ENCODE measurements at regions not wholly inside any gene's neighbourhood (a gene's known extent, or its start where the extent isn't known, plus 50 kb on each side); places are given as distances from the start of the nearest gene placed in this dataset.

DNA sequence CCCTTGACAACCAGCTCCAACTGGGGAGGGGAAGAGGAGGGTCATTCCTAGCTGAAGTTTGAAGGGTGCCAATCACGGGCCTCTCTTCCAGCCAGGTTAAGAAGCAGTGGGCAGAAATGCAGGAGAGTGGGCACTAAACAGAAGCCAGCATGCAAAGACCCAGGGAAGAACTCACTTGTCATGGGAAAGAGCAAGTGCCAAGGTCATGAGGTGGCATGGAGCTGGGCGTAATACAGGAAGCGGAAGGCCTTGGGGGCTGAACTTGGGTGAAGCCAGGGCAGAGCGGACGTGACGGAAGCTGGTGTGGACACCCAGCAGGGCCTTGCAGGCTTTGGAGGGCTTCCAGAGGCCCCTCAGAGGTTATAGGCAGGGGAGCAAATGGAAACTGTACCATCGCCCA, 302.1 kb downstream of the MAF start:
- DNase-seq (ENCODE audit: low read depth), result no peak

DNA sequence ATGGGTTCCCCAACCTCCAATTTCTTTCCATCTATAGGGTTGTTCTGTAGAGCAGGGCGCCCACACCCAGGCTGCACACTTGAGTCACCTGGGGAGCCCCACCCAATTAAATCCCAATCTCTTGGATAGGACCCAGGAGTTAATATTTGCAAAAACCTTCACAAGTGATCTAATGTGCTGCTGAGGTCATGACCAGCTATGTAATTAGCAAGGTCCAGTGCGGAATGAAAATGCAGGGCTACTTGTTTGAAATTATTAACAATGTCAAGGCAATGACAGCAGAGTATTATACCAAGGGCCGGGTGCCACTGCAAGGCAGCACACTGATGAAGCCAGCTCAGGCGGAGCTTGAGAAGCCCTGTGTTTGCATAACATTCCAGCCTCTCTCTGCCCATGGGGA, 302.7 kb downstream of the MAF start:
- no peak for DNase-seq (ENCODE audit: low read depth)

DNA sequence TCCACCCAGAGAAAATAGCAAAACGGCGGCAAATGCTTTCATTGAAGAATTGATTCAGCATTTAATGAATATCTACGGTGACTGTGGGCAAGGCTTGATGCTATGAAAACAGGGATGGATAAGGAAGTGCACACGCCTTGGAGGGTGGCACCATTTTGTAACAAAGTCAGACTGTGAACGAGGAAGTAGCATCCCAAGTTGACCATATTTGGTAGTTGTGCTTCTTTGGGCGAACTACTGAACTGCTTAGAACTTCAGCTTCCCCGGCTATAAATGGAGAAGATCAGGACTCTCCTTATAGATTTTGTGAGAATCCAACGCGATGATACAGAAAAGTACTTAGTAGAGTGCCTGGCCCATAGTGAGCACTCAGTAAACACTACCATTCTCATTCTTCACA, 303.2 kb downstream of the MAF start:
- no peak for DNase-seq (ENCODE audit: low read depth)

DNA sequence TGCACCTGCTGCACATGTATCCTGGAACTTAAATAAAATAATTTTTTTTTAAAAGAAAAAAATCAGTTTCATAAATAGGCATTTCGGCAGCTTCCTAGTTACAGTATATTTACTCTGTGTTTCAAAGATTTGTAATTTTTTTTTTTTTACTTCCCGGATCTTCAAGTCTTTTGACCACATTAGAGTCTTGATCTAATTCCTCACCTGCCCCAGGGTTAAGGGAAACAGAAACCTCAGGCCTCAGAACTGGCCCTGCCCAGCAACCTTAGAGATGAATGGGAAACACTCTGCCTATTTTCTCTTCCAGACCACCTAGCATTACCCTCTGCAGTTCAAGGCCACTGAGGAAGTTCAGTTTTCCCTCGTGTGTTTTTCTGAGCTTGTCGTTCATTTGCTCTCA, 304.0 kb downstream of the MAF start:
- no peak for DNase-seq (ENCODE audit: low read depth)

DNA sequence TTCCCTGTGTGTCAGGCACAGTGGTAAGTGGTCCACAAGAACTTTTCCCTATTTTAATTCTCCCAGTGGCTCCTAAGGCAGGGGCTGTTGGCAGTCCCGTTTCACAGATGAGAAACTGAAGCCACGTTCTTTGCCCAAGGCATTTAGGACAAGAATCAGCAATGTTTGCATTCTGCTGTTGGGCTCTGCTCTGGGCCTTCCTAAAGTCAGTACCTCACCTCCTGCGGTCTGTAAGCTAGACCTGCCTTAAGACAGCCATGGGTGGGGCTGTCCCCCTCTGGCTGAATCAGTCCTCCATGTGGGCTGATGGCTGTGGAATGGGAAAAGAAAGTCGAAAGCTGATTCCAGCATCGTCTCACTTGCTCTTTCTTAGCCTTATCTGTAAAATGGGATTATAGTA, 304.8 kb downstream of the MAF start:
- no peak for DNase-seq (ENCODE audit: low read depth)

DNA sequence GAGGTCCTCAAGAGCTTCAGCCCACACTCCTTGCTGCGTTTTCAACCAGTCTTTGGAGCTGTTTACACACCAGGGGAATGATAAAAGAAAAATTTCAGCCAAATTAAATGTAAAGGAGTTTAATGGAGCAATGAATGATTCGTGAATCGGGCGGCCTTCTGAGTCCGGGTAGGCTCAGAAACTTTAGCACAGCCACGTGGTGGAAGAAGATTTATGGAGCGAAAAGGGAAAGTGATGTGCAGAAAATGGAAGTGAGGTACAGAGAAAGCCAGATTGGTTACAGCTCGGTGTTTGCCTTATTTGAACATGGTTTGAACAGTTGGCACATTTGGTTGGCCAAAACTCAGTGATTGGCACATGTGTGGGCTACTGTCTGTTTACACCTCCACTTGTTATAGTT, 305.4 kb downstream of the MAF start:
- no peak for DNase-seq (ENCODE audit: low read depth)

DNA sequence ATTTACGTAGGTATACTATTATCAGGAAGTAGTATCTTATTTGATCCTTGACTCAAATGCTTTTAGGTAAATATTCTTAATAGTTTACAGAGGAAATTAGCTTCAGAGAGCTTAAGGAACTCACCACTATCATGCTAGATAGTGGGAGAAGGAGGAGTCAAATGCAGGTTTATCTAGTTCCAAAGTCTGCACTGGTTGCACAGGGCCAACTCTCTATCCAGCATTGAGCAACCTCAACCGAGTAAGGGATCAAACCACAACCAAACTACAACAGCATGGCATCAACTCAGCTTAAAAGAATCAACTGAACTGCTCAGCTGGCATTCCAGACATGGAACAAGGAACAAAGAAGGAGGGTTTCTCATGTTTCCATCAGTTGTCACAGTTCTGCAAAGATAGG, 306.0 kb downstream of the MAF start:
- DNase-seq (ENCODE audit: low read depth), result no peak

DNA sequence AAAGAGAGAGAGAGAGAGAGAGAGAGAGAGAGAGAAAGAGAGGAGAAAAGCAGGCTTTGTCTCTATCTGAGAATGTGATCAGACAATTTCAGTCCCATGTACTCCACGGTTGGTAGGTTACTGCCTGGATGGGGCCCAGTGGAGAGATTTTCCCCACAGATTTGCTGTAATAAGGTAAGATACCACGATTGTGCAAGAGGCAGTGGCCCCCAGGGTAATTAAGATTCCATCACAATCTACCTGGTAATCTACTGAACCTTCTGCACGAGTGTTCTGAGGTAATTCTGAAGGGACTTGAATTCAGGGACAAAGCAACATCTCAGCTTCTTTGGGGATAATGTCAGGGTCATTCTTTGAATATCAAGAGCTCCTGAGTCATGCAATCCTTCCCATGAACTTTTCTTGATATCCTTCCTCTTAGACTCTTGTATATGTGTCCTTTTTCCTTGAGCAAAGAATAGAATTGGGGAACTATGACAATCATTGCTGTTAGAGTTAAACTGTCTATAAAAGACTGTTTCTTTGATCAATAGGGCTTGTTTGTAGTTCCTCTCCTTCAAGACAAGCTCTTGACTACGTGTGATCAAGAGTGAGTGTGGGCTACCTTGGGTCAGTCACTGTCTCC, 306.6 kb downstream of the MAF start:
- no peak for DNase-seq (ENCODE audit: low read depth)

DNA sequence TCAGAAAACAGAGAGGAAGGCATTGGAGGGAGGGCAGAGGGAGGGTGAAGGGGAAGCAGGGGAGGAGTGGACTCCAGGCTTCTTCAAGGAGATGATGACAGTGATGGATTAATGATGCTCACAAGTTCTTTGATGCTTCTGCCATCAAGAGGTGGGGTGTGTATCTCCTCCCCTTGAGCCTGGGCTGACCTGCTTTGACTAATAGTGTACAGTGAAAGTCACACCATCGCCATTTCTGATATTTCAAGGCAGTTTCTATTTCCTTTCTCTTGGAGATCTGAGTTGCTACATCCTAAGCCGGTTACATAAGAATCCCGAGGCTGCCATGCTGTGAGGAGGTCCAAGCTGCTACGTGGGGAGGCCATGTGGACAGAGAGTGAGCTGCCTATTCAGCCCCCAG, 312.5 kb downstream of the MAF start:
- no peak for DNase-seq (ENCODE audit: low read depth)

DNA sequence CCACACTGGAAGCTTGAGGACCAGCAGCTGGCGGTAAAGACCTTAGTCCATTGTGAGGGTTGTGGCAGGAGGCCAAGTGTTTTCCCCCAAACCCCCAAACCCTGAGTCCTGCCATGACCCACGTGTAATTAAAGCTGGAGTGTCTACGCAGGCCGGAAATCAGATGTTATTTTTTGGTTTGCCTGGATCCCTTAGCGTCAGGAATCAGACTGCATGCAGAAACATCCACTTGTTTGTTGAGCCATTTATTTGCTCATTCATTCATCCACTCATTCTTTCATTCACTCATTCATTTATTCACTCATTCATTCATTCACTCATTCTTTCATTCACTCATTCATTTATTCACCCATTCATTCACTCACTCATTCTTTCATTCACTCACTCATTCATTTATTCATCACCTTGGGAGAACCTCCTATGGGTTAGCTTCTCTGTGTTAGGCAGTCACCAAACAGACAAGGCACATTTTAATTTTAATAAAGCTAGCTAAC, 313.1 kb downstream of the MAF start:
- DNase-seq (ENCODE audit: low read depth), result no peak

DNA sequence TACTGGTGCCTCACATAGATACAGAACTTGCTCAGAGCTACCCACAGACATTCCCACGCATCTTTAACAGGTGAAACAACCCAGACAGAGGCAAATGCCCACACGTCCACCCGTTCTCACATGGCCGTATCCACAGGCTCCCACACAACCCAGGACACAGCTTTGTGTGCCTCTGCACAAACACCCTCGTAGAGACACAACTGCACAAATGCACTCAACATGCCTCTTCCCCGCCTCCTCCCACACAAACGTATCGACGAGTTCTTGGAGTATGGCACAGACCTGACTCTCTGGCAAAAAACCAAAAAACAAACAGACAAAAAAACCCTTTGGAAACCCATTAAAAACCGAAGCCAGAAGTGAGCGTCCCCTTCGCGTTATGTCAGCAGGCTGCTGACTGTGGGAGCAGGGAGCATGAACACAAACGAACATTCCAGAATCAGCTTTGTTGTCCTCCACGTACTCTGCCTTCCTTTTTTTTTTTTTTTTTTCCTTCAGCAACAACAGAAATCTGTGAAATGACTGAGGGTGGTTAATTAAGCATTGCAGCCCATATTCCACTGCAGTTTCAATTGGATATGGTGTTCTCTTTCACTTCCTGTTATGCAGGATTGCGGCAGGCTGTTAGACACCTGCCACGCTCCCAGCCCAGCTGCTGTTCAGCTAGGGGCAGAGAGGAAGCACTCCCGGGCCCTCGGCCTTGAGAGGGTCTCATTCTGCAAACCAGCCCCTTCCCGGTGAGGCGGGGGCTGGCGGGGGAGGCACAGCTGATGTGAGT, 313.7 kb downstream of the MAF start:
- no peak for DNase-seq (ENCODE audit: low read depth)

DNA sequence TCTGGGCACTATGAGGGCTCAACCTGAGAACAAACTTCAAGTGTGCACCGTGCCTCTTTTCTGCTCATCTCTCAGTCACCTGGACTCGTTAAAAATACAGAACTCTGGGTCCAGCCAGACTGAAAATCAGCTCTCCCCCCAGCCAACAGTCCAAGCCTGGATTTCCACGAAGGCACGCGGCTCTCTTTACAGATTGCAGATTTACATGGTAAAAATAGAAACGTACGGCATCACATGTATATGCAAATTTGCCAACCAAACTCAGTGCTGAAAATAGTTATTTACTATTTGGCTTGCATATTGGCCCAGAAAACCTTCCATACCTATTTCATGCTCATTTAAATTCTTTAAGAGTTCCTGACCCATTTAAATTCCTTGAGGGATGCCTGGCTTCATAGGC, 315.8 kb downstream of the MAF start:
- no peak for DNase-seq (ENCODE audit: low read depth)

DNA sequence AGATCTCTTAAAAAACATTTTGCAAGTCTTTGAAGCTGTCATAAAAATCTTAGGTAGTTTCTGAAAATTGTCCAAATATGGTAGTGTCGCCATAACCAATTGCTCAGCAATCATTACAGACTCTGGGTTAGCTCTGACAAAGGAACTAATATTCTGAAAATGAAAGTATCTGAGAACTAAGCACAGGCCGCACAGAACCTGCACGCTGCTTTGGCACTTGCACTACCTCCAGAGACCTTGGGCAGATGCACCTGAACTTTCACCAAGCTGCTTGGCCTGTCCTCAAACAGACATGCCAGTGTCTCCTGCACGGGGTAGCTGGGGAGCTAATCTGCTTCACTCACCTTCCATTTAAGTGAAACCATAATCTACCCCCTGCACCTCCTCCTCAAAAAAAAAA, 317.0 kb downstream of the MAF start:
- DNase-seq (ENCODE audit: low read depth), result no peak

DNA sequence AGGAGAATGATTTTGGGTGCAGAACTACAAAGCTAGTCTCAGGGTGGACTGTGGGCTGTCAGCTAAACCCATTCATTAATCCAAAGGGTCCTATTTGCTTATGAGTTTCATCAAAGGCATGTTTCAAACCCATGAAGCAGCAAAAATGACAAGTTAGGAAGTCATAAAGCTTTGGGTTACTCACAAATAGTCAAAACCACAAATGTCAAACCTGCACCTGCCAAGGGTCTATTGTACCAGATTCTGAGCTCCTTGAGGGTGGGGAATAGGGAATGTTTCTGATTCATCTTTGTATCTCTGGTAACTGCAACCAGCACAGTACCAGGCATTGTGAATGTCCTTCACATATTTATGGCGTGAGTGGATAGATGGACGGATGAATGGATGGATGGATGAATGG, 317.7 kb downstream of the MAF start:
- DNase-seq (ENCODE audit: low read depth), result no peak

DNA sequence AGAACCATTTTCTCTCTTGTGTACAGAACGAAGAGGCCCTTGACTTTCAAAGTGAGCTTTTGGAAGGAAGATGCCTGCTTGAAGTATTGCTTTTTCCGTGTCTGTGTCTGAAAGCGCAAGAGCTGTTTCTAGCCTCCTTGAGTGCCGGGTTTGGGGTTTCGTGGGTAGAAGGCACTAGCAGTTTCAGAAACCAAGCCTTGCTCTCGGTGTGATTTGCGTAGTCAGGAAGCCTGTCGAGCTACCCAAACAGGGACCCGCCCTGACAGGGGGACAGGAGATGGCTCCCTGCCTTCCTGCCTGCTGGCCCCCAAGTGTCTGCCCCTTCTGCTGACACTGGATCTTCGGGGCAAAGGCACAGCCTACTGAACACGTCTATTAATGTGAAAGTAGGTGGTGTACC, 322.0 kb downstream of the MAF start:
- no peak for DNase-seq (ENCODE audit: low read depth)

DNA sequence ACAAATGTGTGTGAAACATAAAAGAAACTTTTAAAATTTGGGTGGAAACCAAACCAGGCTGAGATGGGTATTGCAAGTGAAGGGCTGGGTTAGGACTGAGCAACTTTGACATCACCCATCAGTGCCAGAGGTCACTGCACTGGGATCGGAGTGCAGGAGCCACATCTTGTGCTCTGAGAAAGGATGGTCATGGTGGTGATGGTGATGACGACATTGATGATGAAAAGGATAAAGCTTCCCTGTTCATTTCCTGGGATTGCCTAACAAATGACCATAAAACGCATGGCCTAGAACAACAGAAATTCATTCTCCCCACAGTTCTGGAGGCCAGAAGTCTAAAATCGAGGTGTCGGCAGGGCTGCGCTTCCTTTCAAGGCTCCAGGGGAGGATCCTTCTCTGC, 324.0 kb downstream of the MAF start:
- no peak for DNase-seq (ENCODE audit: low read depth)

DNA sequence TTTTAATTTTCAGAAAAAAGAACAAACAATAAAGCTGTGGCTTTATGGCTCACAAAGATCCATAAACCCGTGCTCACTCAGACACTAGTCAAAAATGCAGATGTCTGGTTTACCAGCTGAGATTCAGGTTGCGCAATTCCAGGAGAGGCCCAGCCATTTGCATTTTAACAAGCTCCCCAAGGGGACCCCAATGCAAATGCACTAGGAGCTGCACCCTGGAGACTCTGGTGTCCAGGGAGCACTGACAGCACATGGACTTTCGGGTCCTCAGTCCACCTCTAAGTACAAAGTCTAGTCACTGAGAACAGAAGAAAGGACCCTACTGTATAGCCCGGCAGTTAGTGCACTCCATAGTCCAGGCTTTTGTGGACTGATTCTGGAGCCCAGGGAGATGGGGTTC, 326.3 kb downstream of the MAF start:
- DNase-seq (ENCODE audit: low read depth), result no peak

DNA sequence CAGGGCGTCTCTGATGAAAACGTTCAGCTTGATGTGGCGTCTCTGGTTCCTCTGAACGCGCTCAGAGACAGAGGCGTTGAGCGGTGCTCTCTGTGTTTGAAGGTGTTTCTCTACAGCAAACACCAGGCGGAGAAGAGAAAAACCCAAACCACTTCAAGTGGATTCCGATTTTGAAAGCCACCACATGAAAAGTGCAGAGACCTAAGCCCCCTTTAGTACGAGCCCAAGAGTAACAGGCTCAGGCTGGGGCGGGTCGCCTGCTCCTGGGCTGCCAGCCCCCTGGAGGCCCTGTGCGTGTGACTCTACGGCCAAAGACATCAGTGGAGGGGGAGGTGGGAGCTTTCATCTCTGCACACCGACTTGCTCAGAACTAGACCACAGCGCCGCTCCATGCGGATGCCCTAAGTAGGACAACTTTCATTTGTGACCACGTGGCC, 328.4 kb downstream of the MAF start:
- DNase-seq (ENCODE audit: low read depth), result no peak

DNA sequence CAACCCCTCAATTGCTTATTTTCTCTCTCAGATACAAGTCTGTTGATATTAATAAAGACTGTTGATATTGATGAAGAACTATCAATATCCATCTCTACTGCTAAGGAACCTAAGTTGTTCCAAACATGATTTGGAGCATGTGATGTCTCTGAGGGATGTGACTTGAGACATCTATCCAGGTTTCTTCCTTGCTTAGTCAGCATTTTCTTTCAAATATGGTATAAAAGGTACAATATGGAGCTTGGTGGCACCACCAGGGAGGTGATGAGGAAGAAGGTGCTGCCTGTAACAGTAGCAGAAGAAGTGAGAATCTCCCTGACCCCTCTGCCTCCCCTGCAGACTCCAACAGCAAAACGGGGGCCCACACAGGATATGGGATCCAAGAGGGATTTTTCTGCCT, 329.0 kb downstream of the MAF start:
- no peak for DNase-seq (ENCODE audit: low read depth)

DNA sequence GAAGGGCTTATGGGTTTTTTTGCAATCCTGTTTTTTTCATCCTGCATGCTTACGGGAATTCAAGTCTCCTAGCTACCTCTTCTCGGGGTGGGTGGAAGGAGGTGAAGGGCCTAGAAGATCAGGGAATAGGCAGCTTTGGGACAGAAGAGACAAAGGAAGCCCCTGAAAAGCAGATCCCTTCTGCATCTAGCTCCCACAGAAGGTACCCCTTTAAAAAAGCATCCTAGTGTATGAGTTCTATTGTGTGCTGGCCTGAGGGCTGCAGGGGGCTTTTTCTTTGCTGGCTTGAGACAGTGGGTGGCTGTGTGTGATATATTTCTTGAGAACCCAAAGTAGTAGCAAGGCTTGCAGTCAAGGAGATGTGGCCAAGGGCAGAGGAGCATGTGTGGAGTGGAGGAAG, 330.5 kb downstream of the MAF start:
- no peak for DNase-seq (ENCODE audit: low read depth)

DNA sequence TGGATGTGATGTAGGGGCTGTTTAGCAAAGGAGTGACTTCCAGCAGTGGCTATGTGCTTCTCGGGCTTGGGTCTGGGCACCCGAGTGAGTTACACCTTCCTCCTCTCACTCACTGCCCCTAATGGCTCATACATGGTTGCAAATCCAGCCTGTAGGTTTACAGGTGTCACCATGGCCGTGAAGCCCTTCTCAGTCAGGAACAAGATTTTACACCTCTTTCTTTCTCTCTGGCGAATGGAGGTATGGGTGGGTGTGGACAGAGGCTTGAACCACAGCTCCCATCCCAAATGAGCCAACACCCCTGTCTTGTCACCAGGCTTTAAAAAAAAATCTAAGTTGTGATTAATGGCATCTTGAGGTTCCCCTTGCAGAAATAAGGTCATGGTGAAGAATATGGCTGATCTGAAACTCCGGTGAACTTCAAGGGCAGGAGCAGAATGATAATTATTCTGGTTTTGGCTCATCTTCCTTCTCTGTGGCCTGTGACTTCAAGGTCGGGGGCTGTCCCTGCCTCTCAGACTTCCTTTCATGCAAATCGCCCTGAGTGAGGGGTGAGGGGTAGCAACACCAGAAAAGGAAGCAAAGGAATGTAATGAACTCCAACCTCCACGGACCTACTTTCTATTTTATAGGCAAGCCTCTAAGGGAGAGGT, 331.2 kb downstream of the MAF start:
- no peak for DNase-seq (ENCODE audit: low read depth)

DNA sequence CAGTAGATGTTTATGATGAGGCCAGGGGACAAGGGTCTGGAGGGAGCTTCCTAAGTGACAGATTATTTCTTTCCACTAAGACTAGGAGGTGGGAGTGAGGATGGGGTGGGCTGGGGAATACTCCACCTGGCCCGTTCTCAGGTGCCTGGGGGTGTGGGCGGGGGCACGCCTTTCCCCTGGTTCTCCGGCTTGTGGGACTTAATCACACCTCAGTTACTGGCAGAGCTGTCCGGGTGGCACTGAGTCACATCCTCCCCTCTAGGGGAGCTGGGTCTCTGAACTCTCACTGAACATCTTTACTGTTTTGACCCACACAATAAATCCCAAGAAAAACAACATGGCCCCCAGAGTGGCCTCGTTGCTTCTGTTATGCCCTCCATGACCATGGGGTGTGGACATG, 332.8 kb downstream of the MAF start:
- DNase-seq (ENCODE audit: low read depth), result no peak

DNA sequence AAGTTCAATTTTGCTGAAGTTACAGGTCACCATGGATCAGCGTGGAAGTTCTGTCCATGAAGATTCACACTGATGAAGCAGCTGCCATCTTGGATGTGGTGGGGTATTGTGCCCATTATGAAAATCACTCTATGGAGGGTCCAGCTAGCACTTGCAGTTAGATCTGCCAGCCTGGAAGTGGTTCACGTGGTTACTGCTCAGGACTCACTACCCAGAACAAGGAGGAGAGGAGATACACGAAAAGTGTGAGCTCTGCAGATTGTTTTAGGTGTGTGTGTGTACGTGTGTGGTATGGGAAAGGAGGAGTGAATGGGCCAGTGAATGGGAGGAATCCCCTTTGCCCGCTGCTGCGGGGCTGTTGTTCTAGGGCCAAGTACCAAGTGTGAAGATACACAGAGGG, 333.4 kb downstream of the MAF start:
- no peak for DNase-seq (ENCODE audit: low read depth)
